SK-N-SH treated with all-trans-retinoic acid at 6 μM for 48 hours (cell line): ENCODE measurements at regions not wholly inside any gene's neighbourhood (a gene's known extent, or its start where the extent isn't known, plus 50 kb on each side); places are given as distances from the start of the nearest gene placed in this dataset.

Experiments
- ATAC-seq: fragments of 200-7000 bp; cut with Tn5 transposase; 3 replicates; pipeline ENCODE4 v1.9.1; 2020; ENCODE audit warnings: mild to moderate bottlenecking, moderate library complexity
- ARNTL ChIP-seq: fragments of 450-650 bp; formaldehyde crosslinking; IDR thresholded peaks from 2 replicates; pipeline ENCODE4 v1.5.0; 2020; ENCODE audit warnings: low read depth, mild to moderate bottlenecking, moderate library complexity, borderline replicate concordance
- BACH2 ChIP-seq: fragments of 250-450 bp; sonication (Bioruptor Pico); IDR thresholded peaks from 2 replicates; pipeline ENCODE4 v1.9.0; 2021; ENCODE audit warnings: mild to moderate bottlenecking, borderline replicate concordance
- CSDC2 ChIP-seq: fragments of 250-450 bp; sonication (Bioruptor Pico); IDR thresholded peaks from 2 replicates; pipeline ENCODE4 v1.5.0; 2020; ENCODE audit warnings: mild to moderate bottlenecking, moderate library complexity
- CSRNP3 ChIP-seq: fragments of 250-450 bp; sonication (Bioruptor Pico); IDR thresholded peaks from 2 replicates; pipeline ENCODE4 v1.5.1; 2021; ENCODE audit warnings: mild to moderate bottlenecking, moderate library complexity
- ESRRG ChIP-seq: fragments of 250-450 bp; sonication (Bioruptor Pico); IDR thresholded peaks from 2 replicates; pipeline ENCODE4 v1.6.1; 2021; ENCODE audit warnings: mild to moderate bottlenecking
- GLIS3 ChIP-seq: fragments of 250-450 bp; sonication (Bioruptor Pico); IDR thresholded peaks from 2 replicates; pipeline ENCODE4 v1.5.0; 2020; ENCODE audit warnings: mild to moderate bottlenecking, moderate library complexity
- OSR1 ChIP-seq: fragments of 250-450 bp; sonication (Bioruptor Pico); IDR thresholded peaks from 2 replicates; pipeline ENCODE4 v1.8.0; 2022; ENCODE audit warnings: moderate library complexity, mild to moderate bottlenecking, inconsistent platforms
- PATZ1 ChIP-seq: fragments of 250-450 bp; sonication (Bioruptor Pico); IDR thresholded peaks from 2 replicates; pipeline ENCODE4 v1.8.0; 2020; ENCODE audit warnings: mild to moderate bottlenecking, moderate library complexity, borderline replicate concordance
- POU6F1 ChIP-seq: fragments of 250-450 bp; sonication (Bioruptor Pico); IDR thresholded peaks from 2 replicates; pipeline ENCODE4 v1.8.0; 2021; ENCODE audit warnings: low read depth, mild to moderate bottlenecking, moderate library complexity, borderline replicate concordance
- PPARA ChIP-seq: fragments of 250-450 bp; sonication (Bioruptor Pico); IDR thresholded peaks from 2 replicates; pipeline ENCODE4 v1.5.0; 2020; ENCODE audit warnings: mild to moderate bottlenecking, borderline replicate concordance
- RARB ChIP-seq: fragments of 250-450 bp; sonication (Bioruptor Pico); IDR thresholded peaks from 2 replicates; pipeline ENCODE4 v1.8.0; 2021; ENCODE audit warnings: mild to moderate bottlenecking, moderate library complexity
- TCF4 ChIP-seq: fragments of 250-450 bp; sonication (Bioruptor Pico); IDR thresholded peaks from 2 replicates; pipeline ENCODE4 v1.8.0; 2021; ENCODE audit warnings: mild to moderate bottlenecking, moderate library complexity, borderline replicate concordance
- TOX ChIP-seq: fragments of 250-450 bp; sonication (Bioruptor Pico); IDR thresholded peaks from 2 replicates; pipeline ENCODE4 v1.8.0; 2021; ENCODE audit warnings: mild to moderate bottlenecking, moderate library complexity, borderline replicate concordance
- TSHZ2 ChIP-seq: fragments of 250-450 bp; sonication (Bioruptor Pico); IDR thresholded peaks from 2 replicates; pipeline ENCODE4 v1.5.0; 2020; ENCODE audit warnings: mild to moderate bottlenecking, moderate library complexity
- ZFP3 ChIP-seq: fragments of 250-450 bp; sonication (Bioruptor Pico); IDR thresholded peaks from 2 replicates; pipeline ENCODE4 v1.5.0; 2020; ENCODE audit warnings: mild to moderate bottlenecking, moderate library complexity
- ZFP30 ChIP-seq: fragments of 450-650 bp; formaldehyde crosslinking; IDR thresholded peaks from 2 replicates; pipeline ENCODE4 v1.5.0; 2022; ENCODE audit warnings: mild to moderate bottlenecking, moderate library complexity
- ZNF565 ChIP-seq: fragments of 450-650 bp; formaldehyde crosslinking; conservative IDR thresholded peaks from 2 replicates; pipeline ENCODE4 v1.5.0; 2020; ENCODE audit warnings: low read depth, mild to moderate bottlenecking, moderate library complexity
- ZNF8 ChIP-seq: fragments of 450-650 bp; formaldehyde crosslinking; IDR thresholded peaks from 2 replicates; pipeline ENCODE4 v1.5.0; 2020; ENCODE audit warnings: mild to moderate bottlenecking, moderate library complexity

- no peak for TF ChIP-seq CSRNP3 (CRISPR knock-in tag)
- TF ChIP-seq ESRRG (CRISPR knock-in tag), result no peak
- no peak for TF ChIP-seq BACH2
- TF ChIP-seq PPARA (CRISPR knock-in tag), result no peak
- no peak for TF ChIP-seq ARNTL (CRISPR knock-in tag)
- no peak for TF ChIP-seq ZFP3 (CRISPR knock-in tag)
- no peak for TF ChIP-seq OSR1 (CRISPR knock-in tag)
- TF ChIP-seq GLIS3, result no peak
Measured at GRCh38 chr10:105989995-105990394, 1174.5 kb downstream of the SORCS1 start (continued).

GRCh38 chr10:105988848-105989247 is 1175.7 kb downstream of the SORCS1 start:
- no peak for ATAC-seq
- TF ChIP-seq POU6F1 (CRISPR knock-in tag) (no peak), ZNF8 (CRISPR knock-in tag) (no peak), ZNF565 (CRISPR knock-in tag) (no peak), TCF4 (CRISPR knock-in tag) (no peak), GLIS3 (no peak), TOX (no peak)

- TF ChIP-seq BACH2 (no peak), RARB (CRISPR knock-in tag) (no peak), ZFP30 (CRISPR knock-in tag) (no peak), TSHZ2 (no peak), ZNF8 (CRISPR knock-in tag) (no peak), POU6F1 (CRISPR knock-in tag) (no peak), CSRNP3 (CRISPR knock-in tag) (no peak), CSDC2 (no peak)
- ATAC-seq, result no peak
Measured at GRCh38 chr10:105986912-105987635, 1177.4 kb downstream of the SORCS1 start.

GRCh38 chr10:105986486-105986885 is 1178.0 kb downstream of the SORCS1 start:
- no peak for ATAC-seq
- TF ChIP-seq CSRNP3 (CRISPR knock-in tag), result no peak
- TF ChIP-seq GLIS3, result no peak
- TF ChIP-seq PATZ1, result no peak
- TF ChIP-seq ZFP30 (CRISPR knock-in tag), result no peak
- no peak for TF ChIP-seq ZFP3 (CRISPR knock-in tag)
- no peak for TF ChIP-seq TCF4 (CRISPR knock-in tag)
- TF ChIP-seq ESRRG (CRISPR knock-in tag), result no peak
- no peak for TF ChIP-seq POU6F1 (CRISPR knock-in tag)
- no peak for TF ChIP-seq TOX
